ENCODE measurements at regions not wholly inside any gene's neighbourhood (a gene's known extent, or its start where the extent isn't known, plus 50 kb on each side); places are given as distances from the start of the nearest gene placed in this dataset.

- DNase-seq, result no peak
- intact Hi-C loops (cut with DNase I), result no loop called here
- TF ChIP-seq POLR2A (IDR thresholded peaks at IDR 0.05), result no peak
- no peak for TF ChIP-seq EP300 (IDR thresholded peaks at IDR 0.05)
- no peak for TF ChIP-seq CTCF (IDR thresholded peaks at IDR 0.05)
- H3K4me3 ChIP-seq, result no peak overlapping the region
- no peaks in the 10 kb centered on the region for H3K36me3 ChIP-seq
- 36 to 49% (median 42%) methylated on average over 1 of the region's 1 CpG for WGBS, 3 donors
- H3K9me3 ChIP-seq, result no peaks in the 10 kb centered on the region
- H3K27me3 ChIP-seq, result no peaks in the 10 kb centered on the region
- no peak overlapping the region for H3K27ac ChIP-seq
- H3K4me1 ChIP-seq (ENCODE audit: insufficient read depth), result no peaks in the 10 kb centered on the region
Measured at GRCh38 chr4:111230265-111230664, 607.4 kb upstream of the PITX2 start.

GRCh38 chr4:111231281-111231680 lies 608.4 kb upstream of the PITX2 start:
- WGBS, 3 donors, result 30 to 43% (median 35%) methylated on average over 4 of the region's 4 CpGs
- H3K4me3 ChIP-seq, result no peak overlapping the region
- no peaks in the 10 kb centered on the region for H3K27me3 ChIP-seq
- TF ChIP-seq CTCF (IDR thresholded peaks at IDR 0.05), result no peak
- no peak for TF ChIP-seq POLR2A (IDR thresholded peaks at IDR 0.05)
- no peak for TF ChIP-seq EP300 (IDR thresholded peaks at IDR 0.05)
- intact Hi-C loops (cut with DNase I), result no loop called here
- DNase-seq, result no peak
- H3K4me1 ChIP-seq (ENCODE audit: insufficient read depth), result no peaks in the 10 kb centered on the region
- H3K27ac ChIP-seq, result no peak overlapping the region
- no peaks in the 10 kb centered on the region for H3K9me3 ChIP-seq
- H3K36me3 ChIP-seq, result no peaks in the 10 kb centered on the region

GRCh38 chr4:111234939-111235338 lies 612.1 kb upstream of the PITX2 start:
- H3K27ac ChIP-seq, result no peak overlapping the region
- no peak for DNase-seq
- intact Hi-C loops (cut with DNase I), result no loop called here
- H3K36me3 ChIP-seq, result no peaks in the 10 kb centered on the region
- H3K27me3 ChIP-seq, result no peaks in the 10 kb centered on the region
- no peaks in the 10 kb centered on the region for H3K9me3 ChIP-seq
- WGBS, 3 donors, result 68 to 72% (median 71%) methylated on average over 8 of the region's 8 CpGs
- H3K4me1 ChIP-seq (ENCODE audit: insufficient read depth), result no peaks in the 10 kb centered on the region
- no peak overlapping the region for H3K4me3 ChIP-seq
- no peak for TF ChIP-seq POLR2A (IDR thresholded peaks at IDR 0.05)
- no peak for TF ChIP-seq CTCF (IDR thresholded peaks at IDR 0.05)
- TF ChIP-seq EP300 (IDR thresholded peaks at IDR 0.05), result no peak

- 74 to 84% (median 80%) methylated on average over 5 of the region's 5 CpGs for WGBS, 3 donors
- no peaks in the 10 kb centered on the region for H3K36me3 ChIP-seq
- no peak overlapping the region for H3K4me3 ChIP-seq
- no peak overlapping the region for H3K27ac ChIP-seq
- no peaks in the 10 kb centered on the region for H3K9me3 ChIP-seq
- no peak for TF ChIP-seq EP300 (IDR thresholded peaks at IDR 0.05)
- TF ChIP-seq CTCF (IDR thresholded peaks at IDR 0.05), result no peak
- TF ChIP-seq POLR2A (IDR thresholded peaks at IDR 0.05), result no peak
- H3K27me3 ChIP-seq, result no peaks in the 10 kb centered on the region
- no peaks in the 10 kb centered on the region for H3K4me1 ChIP-seq (ENCODE audit: insufficient read depth)
- intact Hi-C loops (cut with DNase I), result no loop called here
- no peak for DNase-seq
Measured at GRCh38 chr4:111263836-111264235, 641.0 kb upstream of the PITX2 start.

- Histone ChIP-seq H3K9me3 (no peaks in the 10 kb centered on the region), H3K4me3 (no peak overlapping the region), H3K27ac (no peak overlapping the region), H3K36me3 (no peaks in the 10 kb centered on the region), H3K27me3 (no peaks in the 10 kb centered on the region), H3K4me1 (ENCODE audit: insufficient read depth) (no peaks in the 10 kb centered on the region)
- intact Hi-C loops (cut with DNase I), result no loop called here
- no peak for DNase-seq
- WGBS, 3 donors, result 63 to 73% (median 65%) methylated on average over 5 of the region's 5 CpGs
- no peak for TF ChIP-seq EP300 (IDR thresholded peaks at IDR 0.05)
- no peak for TF ChIP-seq POLR2A (IDR thresholded peaks at IDR 0.05)
- no peak for TF ChIP-seq CTCF (IDR thresholded peaks at IDR 0.05)
Measured at GRCh38 chr4:111266937-111267336, 644.1 kb upstream of the PITX2 start.
